HG03103 (cell line): ENCODE measurements at regions not wholly inside any gene's neighbourhood (a gene's known extent, or its start where the extent isn't known, plus 50 kb on each side); places are given as distances from the start of the nearest gene placed in this dataset.
A peak's percentile ranks its signal among the peaks of the same experiment; 100 is the strongest.
"Not testable (repeated sequence)": the region's sequence is repeated elsewhere in the genome, so short reads cannot be mapped to it uniquely, and the experiment has no call there.

ENCODE experiments used
- ATAC-seq: cut with Tn5 transposase; IDR thresholded peaks from one replicate; pipeline ENCODE4 v1.9.1; 2021; ENCODE audit warnings: low read depth; ENCODE audit not compliant: unreplicated experiment

DNA sequence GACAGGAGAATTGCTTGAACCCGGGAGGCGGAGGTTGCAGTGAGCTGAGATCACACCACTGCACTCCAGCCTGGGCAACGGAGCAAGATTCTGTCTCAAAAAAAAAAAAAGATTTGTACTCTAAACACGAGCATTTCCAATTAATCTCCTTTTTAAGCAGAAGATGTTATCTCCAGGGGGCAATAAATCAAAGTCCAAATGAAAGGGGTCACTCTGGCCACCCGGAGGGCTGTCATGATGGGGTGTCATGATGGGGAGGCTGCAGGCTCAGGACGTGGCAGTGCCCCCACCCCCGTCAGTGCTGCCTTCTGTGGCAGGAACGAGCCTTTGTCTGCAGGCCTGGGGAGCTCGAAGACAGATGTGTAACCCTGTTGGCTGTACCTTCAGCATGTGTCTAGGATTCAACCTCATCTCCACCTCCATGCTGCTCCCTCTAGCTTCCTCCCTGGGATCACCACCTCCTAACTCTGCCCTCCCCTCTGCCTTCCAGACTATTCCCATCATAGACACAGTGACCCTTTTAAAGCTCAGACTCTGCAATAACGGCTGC is 76.9 kb upstream of the YWHAQ start:
- ATAC-seq = no peak

DNA sequence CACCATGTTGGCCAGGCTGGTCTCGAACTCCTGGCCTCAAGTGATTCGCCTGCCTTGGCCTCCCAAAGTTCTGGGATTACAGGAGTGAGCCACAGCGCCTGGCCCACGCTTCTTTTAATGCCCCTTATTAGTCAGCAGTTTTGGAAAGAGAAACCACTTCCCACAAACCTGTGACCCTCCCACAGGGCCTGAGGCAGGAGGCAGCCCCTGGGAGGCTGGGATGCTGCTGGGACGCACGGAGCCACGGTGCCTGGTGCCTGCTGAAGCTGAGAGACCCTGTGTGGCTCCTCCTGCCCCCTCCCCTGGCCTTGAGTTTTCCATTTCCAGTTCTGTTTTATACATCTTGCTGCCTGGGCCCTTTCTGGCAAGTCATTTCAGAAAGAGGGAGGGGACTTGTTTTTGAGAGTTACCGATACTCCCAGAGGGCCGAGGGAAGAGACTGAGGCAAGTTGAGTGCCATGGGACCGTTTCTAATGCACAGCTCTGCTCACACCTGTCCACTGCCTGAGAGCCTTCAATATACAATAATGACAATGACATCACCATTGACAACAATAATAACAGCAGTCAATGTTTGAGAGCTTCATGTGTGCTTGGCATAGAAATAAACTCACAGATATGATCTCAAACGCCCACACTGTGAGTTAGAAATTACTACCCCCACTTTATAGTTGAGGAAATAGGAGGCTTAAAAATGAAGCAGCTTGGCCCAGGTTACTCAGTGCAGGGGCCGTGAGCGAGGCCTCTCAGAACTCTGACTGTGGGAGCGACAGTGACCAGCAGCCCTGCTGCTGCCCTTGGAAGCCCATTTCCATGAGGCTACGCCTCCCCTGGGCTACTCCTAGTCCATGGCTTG is 78.1 kb upstream of the YWHAQ start:
- peak; percentile 57 for ATAC-seq

GRCh38 chr2:9709539-9710285 is 78.9 kb upstream of the YWHAQ start:
- no peak for ATAC-seq

GRCh38 chr2:9710311-9710710 is 79.5 kb upstream of the YWHAQ start:
- no peak for ATAC-seq

DNA sequence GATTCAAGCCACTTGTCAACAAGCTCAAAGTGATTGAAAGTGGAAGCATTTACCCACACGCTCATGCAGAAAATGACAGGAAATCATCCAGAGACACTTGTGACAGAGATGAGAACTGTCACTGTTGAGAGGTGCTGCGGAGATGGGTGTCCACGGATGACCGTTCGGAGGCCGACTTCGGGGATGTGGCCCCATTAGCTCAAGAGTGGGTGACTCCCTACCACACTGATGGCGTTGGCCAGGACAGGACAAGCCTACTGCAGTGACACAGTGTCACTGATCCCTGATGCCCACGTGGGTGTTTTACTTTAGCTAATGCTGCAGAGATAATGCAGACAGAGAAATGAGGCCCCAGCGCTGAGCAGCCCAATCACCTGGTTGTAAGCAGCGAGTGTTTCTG is 81.5 kb upstream of the YWHAQ start:
- no peak for ATAC-seq

DNA sequence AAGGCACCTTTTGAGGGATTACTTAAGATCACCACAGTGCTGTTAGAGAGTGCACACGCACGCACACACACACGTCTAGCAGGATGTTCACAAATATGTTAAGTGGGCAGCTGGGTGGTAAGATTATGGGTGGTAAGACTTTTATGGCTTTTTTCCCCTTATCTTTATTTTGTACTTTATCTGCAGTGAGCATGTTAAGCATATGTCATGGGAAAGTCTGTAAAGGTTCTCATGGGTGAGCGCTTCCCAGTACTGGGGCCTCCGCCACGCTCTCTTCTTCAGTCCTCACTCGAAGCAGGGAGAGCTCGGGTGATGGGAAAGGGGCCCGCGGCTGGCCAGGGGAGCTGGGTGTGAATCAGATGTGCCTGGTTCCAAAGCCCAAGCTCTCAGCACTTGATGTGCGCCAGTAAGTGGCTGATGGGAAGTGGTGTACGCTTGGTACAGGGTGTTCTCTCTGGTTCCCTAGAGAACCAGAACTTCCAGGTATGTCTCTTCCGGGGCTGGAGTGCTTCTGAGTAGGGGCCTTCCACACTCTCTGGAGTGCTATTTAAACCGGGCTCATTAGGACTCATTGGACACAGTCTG is 83.9 kb upstream of the YWHAQ start:
- no peak for ATAC-seq

DNA sequence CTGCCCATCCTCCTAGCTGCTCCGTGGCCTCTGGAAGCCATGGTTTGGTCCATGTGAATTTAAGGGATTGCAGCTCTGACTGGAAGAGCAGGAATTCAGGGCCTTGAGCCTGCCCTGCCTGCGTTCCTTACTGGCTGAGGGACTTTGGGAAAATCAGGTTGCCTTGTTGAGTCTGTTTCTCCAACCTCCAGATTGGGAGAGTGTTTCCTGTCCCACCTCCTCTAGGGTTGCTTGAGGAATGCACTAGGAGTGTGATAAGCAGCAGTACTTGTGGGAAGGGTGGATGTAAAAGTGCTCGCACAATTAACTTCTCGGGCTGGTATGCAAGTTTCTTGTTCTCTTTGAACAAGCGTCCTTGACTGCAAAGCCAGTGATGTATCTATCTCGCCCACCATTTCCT is 84.4 kb upstream of the YWHAQ start:
- ATAC-seq = no peak

DNA sequence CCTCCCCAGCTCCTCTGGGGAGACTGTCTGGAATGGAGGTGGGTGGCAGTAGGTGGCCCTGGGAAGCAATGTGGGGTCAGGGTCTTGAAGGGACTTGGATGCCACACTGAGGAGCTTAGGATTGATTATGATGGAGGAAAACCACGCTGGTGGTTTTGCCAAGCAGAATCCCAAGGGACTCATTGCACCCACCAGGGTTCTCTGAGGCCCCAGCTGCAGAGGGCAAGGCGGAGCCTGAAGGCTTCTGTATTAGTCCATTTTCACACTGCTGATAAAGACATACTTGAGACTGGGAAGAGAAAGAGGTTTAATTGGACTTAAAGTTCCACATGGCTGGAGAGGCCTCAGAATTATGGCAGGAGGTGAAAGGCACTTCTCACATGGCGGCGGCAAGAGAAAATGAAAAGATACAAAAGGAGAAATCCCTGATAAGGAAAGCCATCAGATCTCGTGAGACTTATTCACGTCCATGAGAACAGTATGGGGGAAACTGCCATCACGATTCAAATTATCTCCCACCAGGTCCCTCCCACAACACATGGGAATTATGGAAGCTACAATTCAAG is 87.2 kb upstream of the YWHAQ start:
- ATAC-seq = no peak

DNA sequence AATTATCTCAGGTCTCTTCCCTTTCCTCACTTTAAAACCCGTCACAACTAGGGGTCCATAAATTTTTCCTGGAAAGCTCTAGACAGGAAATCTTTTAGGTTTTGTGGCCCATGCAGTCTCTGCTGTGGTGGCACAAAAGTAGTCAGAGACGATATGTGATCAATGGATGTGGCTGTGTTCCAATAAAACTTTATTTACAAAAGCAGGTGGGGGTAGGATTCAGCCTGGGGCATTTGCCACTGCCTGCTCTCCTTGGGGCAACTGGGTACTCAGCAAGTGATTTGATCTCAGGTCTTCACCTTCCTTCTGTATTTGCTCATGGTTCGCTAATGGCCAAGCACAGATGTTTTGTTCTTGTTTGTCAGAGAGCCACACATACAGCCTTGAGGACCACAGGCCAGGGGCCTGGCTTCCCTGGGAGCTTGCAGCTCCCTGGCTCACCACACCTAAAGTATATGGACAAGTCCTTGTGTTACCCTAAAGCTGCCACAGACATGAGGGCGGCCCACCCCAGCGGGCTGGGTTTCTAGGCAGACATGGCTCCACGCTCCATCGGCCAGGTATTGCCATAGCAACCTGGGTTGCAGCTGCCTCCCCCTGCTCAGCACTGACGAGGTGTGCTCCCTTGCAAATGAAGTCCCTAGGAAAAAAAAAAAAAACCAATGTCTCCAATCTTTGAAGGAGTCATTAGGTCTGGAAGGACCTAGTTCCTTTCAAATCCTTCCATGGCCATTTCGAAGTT is 89.7 kb upstream of the YWHAQ start:
- peak; percentile 54 for ATAC-seq

DNA sequence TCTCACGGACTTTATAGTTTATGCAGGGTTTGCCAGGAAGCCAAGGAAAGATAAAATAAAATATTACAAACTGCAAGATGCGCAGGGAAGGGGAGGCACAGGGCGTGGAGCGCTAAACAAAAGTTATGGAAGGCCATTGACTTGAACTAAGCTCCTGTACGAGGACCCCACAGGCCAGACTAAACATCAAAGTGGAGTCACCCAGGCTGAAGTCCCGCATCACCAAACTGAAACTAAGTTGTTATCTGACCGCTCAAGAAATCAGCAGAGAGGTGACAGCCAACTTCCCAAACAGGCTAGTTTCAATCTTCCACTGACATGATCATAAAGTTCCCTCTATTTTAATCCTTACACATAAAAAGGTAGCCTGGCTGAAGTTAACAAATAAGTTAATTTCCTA is 90.5 kb upstream of the YWHAQ start:
- ATAC-seq = no peak

DNA sequence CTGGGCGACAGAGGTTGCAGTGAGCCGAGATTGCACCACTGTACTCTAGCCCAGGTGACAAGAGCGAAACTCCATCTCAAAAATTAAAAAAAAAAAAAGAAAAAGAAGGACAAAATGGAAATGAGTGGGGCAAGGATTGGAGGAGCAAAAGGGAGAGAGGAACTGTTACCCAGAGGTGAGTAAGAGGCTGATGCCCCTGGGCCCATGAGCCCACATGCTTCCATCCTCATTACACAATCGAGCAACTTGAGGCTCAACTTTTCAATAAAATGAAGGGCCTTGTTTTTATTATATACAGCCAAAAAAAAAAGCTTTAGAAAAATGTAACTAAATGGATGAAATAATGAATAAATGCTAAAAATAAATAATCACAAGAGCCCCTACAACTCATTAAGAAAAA is 91.7 kb upstream of the YWHAQ start:
- ATAC-seq = no peak

DNA sequence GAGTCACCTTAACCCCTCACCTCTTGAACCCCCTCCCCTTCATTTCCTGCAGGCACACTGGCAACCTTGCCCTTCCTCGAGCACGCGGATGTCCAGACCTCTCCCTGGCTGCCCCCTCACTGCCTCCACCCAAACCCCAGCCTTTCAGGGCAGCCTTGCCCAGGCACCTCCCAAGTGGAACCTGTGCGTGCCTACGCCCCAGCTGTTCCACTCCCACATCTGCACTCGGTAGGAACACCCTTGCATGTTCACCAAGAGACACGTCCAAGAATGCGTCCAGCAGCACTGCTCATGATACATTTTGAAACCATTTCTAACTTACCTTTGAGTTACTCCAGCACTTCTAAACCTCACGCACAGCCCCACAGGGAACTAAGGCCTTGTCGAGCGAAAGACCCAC is 93.8 kb upstream of the YWHAQ start:
- ATAC-seq = no peak

DNA sequence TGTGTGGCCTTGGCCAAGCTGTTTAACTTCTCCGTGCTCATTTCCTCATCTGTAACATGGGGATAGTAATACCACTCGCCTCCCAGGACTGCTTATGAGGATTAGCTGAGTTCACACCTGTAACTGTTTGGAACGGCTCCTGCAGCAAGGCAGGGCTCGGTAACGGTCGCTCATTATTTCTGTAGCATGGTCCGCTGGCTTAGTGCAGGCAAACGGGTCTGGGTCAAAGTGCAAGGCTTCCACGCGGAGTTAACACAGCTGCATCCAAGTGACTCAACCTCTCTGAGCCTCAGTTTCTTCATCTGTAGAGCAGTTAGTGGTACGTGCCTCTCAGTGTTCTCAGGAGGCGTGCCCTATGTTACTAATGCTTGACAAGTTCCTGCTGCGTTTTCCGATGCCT is 94.3 kb upstream of the YWHAQ start:
- no peak for ATAC-seq

DNA sequence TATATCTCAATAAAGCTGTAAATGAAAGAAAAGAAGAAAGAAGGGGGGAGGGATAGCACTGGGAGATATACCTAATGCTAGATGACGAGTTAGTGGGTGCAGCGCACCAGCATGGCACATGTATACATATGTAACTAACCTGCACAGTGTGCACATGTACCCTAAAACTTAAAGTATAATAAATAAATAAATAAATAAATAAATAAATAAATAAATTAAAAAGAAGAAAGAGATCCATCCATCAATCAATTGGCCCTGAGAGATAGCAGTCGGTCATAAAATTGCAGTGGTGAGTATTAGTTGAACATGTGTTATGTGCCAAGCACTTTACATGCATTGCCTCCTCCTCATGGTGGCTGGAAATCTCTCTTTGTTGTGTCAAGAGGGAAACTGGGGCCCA is 95.2 kb upstream of the YWHAQ start:
- not testable (repeated sequence) for ATAC-seq

DNA sequence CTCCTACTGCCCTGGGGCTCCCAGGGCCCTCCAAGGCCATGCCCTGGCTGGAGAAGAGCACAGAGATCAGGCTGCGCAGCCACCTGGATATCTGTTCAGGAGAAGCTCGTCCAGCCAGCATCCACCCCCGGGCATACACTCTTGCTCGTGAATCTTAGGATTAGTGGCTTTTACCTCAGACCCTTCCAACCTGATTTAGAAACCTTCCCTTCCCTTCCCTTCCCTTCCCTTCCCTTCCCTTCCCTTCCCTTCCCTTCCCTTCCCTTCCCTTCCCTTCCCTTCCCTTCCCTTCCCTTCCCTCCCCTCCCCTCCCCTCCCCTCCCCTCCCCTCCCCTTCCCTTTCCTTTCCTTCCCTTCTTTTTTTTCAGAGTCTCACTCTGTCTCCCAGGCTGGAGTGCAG is 99.7 kb upstream of the YWHAQ start:
- not testable (repeated sequence) for ATAC-seq

DNA sequence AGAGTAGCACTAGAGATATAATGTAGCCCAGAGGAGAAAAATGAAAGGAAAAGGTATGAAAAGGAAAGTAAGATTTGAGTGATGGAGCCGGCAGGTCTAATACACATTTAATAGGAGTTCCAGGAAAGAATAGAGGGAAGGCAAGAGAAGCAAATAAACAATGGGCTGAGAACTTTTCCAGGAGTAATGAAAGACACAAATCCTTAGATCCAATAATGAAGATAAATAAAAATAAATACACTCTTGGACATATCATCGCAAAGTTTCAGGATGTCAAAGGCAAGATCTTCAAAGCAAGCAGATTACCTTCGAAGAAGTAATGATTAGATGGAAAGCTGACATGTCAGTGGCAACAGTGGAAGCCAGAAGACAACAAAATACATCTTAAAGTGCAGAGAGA is 102.0 kb upstream of the YWHAQ start:
- ATAC-seq = no peak

DNA sequence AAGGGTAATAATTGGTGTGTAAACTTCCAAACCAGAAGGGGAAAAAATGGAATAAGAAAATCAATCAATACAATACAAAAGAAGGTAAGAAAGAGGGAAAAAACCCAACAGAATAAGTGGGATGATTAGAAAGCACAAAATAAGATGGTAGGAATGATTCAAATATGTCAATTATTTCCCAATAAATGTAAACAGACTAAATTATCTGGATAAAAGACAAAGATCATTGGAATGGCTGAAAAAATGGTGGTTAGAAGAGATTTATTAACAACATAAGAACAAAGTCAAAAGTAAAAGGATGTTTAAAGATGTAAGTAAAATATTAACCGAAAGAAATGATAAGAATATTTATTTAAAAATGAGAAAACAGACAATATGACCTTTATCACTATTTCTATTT is 103.5 kb upstream of the YWHAQ start:
- ATAC-seq = no peak

DNA sequence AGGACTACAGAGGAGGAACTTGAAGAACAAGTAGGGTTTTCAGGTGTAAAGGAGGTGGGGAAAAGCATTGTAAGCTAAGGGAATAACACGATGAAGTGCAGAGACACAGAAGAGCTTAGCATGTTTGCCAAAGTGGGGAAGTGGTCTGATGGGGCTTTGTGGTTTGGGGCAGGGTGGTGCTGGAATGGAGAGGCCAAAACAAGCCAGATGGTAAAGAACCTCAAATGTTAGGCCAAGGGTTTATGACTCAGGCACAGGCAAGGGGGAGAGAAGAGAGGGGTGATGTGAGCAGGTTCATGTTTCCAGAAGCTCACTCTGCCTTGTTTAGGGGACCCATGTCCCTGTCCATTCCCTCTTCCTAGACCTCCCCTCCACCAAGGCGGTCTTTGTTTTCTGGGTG is 104.5 kb upstream of the YWHAQ start:
- no peak for ATAC-seq

GRCh38 chr2:9736021-9736420 is 105.2 kb upstream of the YWHAQ start:
- no peak for ATAC-seq
